T47D (cell line): ENCODE measurements at regions not wholly inside any gene's neighbourhood (a gene's known extent, or its start where the extent isn't known, plus 50 kb on each side); places are given as distances from the start of the nearest gene placed in this dataset.

Experiments used
- DNase-seq, 2 experiments: peaks; one replicate each; pipeline versions ENCODE4 v3.0.0 to v3.0.0-alpha.2; 2011 to 2012; ENCODE audit warnings: low read depth in 1 of 2, low spot score in 1 of 2
- JUND ChIP-seq: IDR thresholded peaks from 2 replicates; pipeline ENCODE4 v1.6.1; 2012; ENCODE audit warnings: low read depth
- in situ Hi-C: cut with HindIII; loops from 2 replicates; pipeline ENCODE4 v1.10.0; 2016; ENCODE audit warnings: low sequenced_read_pairs, low pct_unique_long_range_greater_than_20kb

GRCh38 chr12:111310076-111310870 lies 58.6 kb downstream of the PHETA1 start:
- DNase-seq = no peak
- no peak for TF ChIP-seq JUND
- in situ Hi-C loops = no loop called here

- no peak for DNase-seq
- in situ Hi-C loops = no loop called here
- no peak for TF ChIP-seq JUND
Measured at GRCh38 chr12:111309584-111309983, 59.3 kb downstream of the PHETA1 start.

- TF ChIP-seq JUND = no peak
- in situ Hi-C loops = no loop called here
- DNase-seq = no peak
Measured at GRCh38 chr12:111308473-111308872, 60.4 kb downstream of the PHETA1 start.

GRCh38 chr12:111304642-111305071 lies 64.2 kb downstream of the PHETA1 start:
- in situ Hi-C loops = no loop called here
- TF ChIP-seq JUND = no peak
- DNase-seq = peak in 1 of 2 experiments; percentile 37

GRCh38 chr12:111303531-111303930 lies 65.4 kb downstream of the PHETA1 start:
- no peak for DNase-seq
- no peak for TF ChIP-seq JUND
- in situ Hi-C loops = no loop called here

GRCh38 chr12:111298582-111299436 lies 70.1 kb downstream of the PHETA1 start:
- DNase-seq = peak; percentile 75 to 78

GRCh38 chr12:111297703-111298426 lies 71.0 kb downstream of the PHETA1 start:
- in situ Hi-C loops = no loop called here

More at GRCh38 chr12:111298582-111299436, 70.1 kb downstream of the PHETA1 start:
- in situ Hi-C loops = no loop called here
- TF ChIP-seq JUND = no peak

GRCh38 chr12:111296906-111297463 lies 71.9 kb downstream of the PHETA1 start:
- in situ Hi-C loops = no loop called here
- DNase-seq = no peak
- TF ChIP-seq JUND = no peak

More at GRCh38 chr12:111297703-111298426, 71.0 kb downstream of the PHETA1 start:
- DNase-seq = no peak
- no peak for TF ChIP-seq JUND

- no peak for TF ChIP-seq JUND
- in situ Hi-C loops = no loop called here
- no peak for DNase-seq
Measured at GRCh38 chr12:111295176-111295575, 73.7 kb downstream of the PHETA1 start.

- in situ Hi-C loops = no loop called here
- no peak for DNase-seq
- no peak for TF ChIP-seq JUND
Measured at GRCh38 chr12:111293266-111294009, 75.5 kb downstream of the PHETA1 start.

- no peak for DNase-seq
- TF ChIP-seq JUND = no peak
- in situ Hi-C loops = no loop called here
Measured at GRCh38 chr12:111291357-111291756, 77.5 kb downstream of the PHETA1 start.

- no peak for DNase-seq
- in situ Hi-C loops = no loop called here
- TF ChIP-seq JUND = no peak
Measured at GRCh38 chr12:111288771-111289170, 80.1 kb downstream of the PHETA1 start.
